KMS-11 (cell line): ENCODE measurements at regions not wholly inside any gene's neighbourhood (a gene's known extent, or its start where the extent isn't known, plus 50 kb on each side); places are given as distances from the start of the nearest gene placed in this dataset.

Source experiments
- H2AFZ ChIP-seq: fragments of 200-600 bp; sonication (generic); 2 replicates; pipeline ENCODE4 v1.6.1; 2016; ENCODE audit warnings: antibody characterized with exemption, mixed run types, low read depth
- H3K27ac ChIP-seq: fragments of 200-600 bp; sonication (generic); 2 replicates; pipeline ENCODE4 v1.6.1; 2016; ENCODE audit warnings: mild to moderate bottlenecking, mixed run types
- H3K27me3 ChIP-seq: fragments of 200-600 bp; sonication (generic); 2 replicates; pipeline ENCODE4 v1.6.1; 2017; ENCODE audit warnings: mild to moderate bottlenecking, low read depth, mixed run types, moderate library complexity; ENCODE audit not compliant: insufficient read depth
- H3K36me3 ChIP-seq: fragments of 200-600 bp; sonication (generic); 2 replicates; pipeline ENCODE4 v1.6.1; 2017; ENCODE audit warnings: mild to moderate bottlenecking, mixed run types; ENCODE audit not compliant: insufficient read depth
- H3K4me1 ChIP-seq: fragments of 200-600 bp; sonication (generic); 2 replicates; pipeline ENCODE4 v1.6.1; 2016; ENCODE audit warnings: mild to moderate bottlenecking, low read depth, mixed run types; ENCODE audit not compliant: poor library complexity, severe bottlenecking
- H3K4me2 ChIP-seq: fragments of 200-600 bp; sonication (generic); 2 replicates; pipeline ENCODE4 v1.7.0; 2016; ENCODE audit warnings: mild to moderate bottlenecking, mixed run types
- H3K4me3 ChIP-seq: fragments of 200-600 bp; sonication (generic); IDR thresholded peaks from 2 replicates; pipeline ENCODE4 v1.6.1; 2017; ENCODE audit warnings: low read depth, low read length, mixed read lengths; ENCODE audit not compliant: insufficient read depth
- H3K79me2 ChIP-seq: fragments of 200-600 bp; sonication (generic); 2 replicates; pipeline ENCODE4 v1.6.1; 2016; ENCODE audit warnings: low read depth, mixed run types; ENCODE audit not compliant: insufficient read depth
- H3K9ac ChIP-seq: fragments of 200-600 bp; sonication (generic); 2 replicates; pipeline ENCODE4 v1.6.1; 2016; ENCODE audit warnings: mild to moderate bottlenecking, mixed run types
- H4K20me1 ChIP-seq: fragments of 200-600 bp; sonication (generic); 2 replicates; pipeline ENCODE4 v1.6.1; 2016; ENCODE audit warnings: mild to moderate bottlenecking, mixed run types; ENCODE audit not compliant: insufficient read depth
- TF ChIP-seq, protein P1 (sequence below): fragments of 200-600 bp; sonication (generic); conservative IDR thresholded peaks from 2 replicates; pipeline ENCODE4 v1.6.1; 2017; ENCODE audit warnings: low read depth, mild to moderate bottlenecking, antibody characterized with exemption, low read length, moderate library complexity, mixed read lengths

GRCh38 chr21:27333096-27333495 lies 366.2 kb upstream of the ADAMTS5 start:
- H3K27ac ChIP-seq, result no peak overlapping the region
- no peak overlapping the region for H3K4me2 ChIP-seq
- no peaks in the 10 kb centered on the region for H3K4me1 ChIP-seq
- no peaks in the 10 kb centered on the region for H3K79me2 ChIP-seq
- H3K36me3 ChIP-seq, result no peaks in the 10 kb centered on the region
- H3K27me3 ChIP-seq, result no peaks in the 10 kb centered on the region
- no peak overlapping the region for H2AFZ ChIP-seq
- TF ChIP-seq, protein P1, sequence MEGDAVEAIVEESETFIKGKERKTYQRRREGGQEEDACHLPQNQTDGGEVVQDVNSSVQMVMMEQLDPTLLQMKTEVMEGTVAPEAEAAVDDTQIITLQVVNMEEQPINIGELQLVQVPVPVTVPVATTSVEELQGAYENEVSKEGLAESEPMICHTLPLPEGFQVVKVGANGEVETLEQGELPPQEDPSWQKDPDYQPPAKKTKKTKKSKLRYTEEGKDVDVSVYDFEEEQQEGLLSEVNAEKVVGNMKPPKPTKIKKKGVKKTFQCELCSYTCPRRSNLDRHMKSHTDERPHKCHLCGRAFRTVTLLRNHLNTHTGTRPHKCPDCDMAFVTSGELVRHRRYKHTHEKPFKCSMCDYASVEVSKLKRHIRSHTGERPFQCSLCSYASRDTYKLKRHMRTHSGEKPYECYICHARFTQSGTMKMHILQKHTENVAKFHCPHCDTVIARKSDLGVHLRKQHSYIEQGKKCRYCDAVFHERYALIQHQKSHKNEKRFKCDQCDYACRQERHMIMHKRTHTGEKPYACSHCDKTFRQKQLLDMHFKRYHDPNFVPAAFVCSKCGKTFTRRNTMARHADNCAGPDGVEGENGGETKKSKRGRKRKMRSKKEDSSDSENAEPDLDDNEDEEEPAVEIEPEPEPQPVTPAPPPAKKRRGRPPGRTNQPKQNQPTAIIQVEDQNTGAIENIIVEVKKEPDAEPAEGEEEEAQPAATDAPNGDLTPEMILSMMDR, result no peak
- H3K9ac ChIP-seq, result no peak overlapping the region
- H4K20me1 ChIP-seq, result no peaks in the 10 kb centered on the region
- H3K4me3 ChIP-seq, result no peak overlapping the region

DNA sequence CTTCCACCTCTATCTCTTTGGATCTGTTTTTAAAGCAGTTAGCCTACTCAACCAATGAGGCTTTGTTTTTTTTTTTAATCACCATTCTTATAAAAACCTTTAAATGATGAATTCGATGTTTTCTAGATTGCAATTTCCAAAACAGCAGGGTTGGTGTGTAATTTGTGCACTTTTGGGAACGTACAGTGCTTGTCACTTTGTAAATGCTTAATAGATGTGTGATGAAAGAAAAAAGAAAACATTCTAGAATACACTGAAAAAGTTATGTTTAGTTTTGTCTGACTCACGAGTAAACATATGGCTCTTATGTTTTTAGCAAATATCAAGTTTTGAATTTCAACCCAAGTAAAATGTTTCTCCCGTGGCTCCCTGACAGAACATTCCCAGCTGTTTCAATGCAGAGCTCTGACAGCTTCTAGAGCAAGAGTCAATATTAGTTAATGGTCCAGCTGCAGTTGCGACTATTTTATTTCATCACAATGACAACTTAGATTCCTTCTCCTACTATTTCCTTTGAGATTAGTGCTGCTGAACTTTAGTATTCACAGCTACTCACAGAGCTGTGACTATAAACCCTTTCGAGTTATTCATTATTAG lies 362.5 kb upstream of the ADAMTS5 start:
- H2AFZ ChIP-seq, result no peak overlapping the region
- no peaks in the 10 kb centered on the region for H3K27me3 ChIP-seq
- TF ChIP-seq, protein P1, result no peak
- no peaks in the 10 kb centered on the region for H3K79me2 ChIP-seq
- no peak overlapping the region for H3K4me3 ChIP-seq
- no peaks in the 10 kb centered on the region for H3K4me1 ChIP-seq
- no peak overlapping the region for H3K9ac ChIP-seq
- no peaks in the 10 kb centered on the region for H3K36me3 ChIP-seq
- H3K4me2 ChIP-seq, result no peak overlapping the region
- H3K27ac ChIP-seq, result no peak overlapping the region
- no peaks in the 10 kb centered on the region for H4K20me1 ChIP-seq

DNA sequence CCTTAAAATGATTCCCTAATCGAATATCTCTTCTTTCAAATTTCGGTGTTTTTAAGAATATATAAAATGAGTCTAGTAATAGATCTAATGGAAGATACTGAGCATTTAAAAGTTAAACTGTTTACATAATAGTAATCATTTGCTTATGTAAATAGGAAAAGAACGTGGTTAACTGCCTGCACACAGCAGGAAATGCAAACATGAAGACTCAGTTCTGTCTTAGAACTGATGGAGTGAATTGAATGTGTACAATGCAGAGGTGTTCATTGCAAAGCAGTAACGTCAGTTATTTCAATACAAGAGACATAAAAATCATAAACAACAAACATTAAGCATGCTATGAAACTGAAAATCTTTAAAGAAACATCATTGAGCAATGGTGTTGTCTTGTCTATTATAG lies 359.4 kb upstream of the ADAMTS5 start:
- no peaks in the 10 kb centered on the region for H3K27me3 ChIP-seq
- TF ChIP-seq, protein P1, result no peak

GRCh38 chr21:27323331-27323730 lies 356.4 kb upstream of the ADAMTS5 start:
- no peak overlapping the region for H2AFZ ChIP-seq
- TF ChIP-seq, protein P1, result no peak
- no peaks in the 10 kb centered on the region for H3K36me3 ChIP-seq
- H3K27ac ChIP-seq, result no peak overlapping the region
- H3K27me3 ChIP-seq, result no peaks in the 10 kb centered on the region
- H3K9ac ChIP-seq, result no peak overlapping the region
- no peak overlapping the region for H3K4me3 ChIP-seq
- no peak overlapping the region for H3K4me2 ChIP-seq
- H3K4me1 ChIP-seq, result no peaks in the 10 kb centered on the region
- no peaks in the 10 kb centered on the region for H3K79me2 ChIP-seq
- no peaks in the 10 kb centered on the region for H4K20me1 ChIP-seq

More for the DNA sequence above, 359.4 kb upstream of the ADAMTS5 start:
- Histone ChIP-seq H4K20me1 (no peaks in the 10 kb centered on the region), H3K79me2 (no peaks in the 10 kb centered on the region), H2AFZ (no peak overlapping the region), H3K27ac (no peak overlapping the region), H3K4me3 (no peak overlapping the region), H3K4me2 (no peak overlapping the region), H3K36me3 (no peaks in the 10 kb centered on the region), H3K4me1 (no peaks in the 10 kb centered on the region), H3K9ac (no peak overlapping the region)
